ENCODE measurements at regions not wholly inside any gene's neighbourhood (a gene's known extent, or its start where the extent isn't known, plus 50 kb on each side); places are given as distances from the start of the nearest gene placed in this dataset.

DNA sequence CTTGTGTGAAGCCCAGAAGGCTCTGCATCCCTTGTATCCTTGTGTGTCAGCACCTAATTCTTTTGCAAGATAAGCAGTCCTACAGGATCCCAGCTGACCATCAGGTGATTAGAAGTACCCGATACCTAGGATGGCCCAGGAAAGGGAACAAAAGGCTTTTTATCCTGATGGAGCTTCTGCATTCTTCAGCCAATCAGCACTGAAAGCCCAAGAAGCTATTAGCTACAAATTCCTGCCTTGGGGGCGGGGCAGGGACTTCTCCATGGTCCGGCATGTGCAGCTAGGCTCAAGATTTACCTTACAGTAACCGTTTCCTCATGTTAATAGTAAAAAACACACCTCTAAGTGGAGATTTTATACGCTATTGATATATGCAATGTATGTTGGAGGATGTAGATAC is 264.6 kb upstream of the THUMPD2 start:
- DNase-seq = no peak
- H3K9ac ChIP-seq (ENCODE audit: insufficient read depth in 1 of 2, low read length in 2 of 2) = no peak overlapping the region
- no peaks in the 10 kb centered on the region for H3K9me3 ChIP-seq (ENCODE audit: control insufficient read depth in 4 of 4, insufficient read depth in 3 of 4, low read length in 3 of 4)
- H3K27me3 ChIP-seq (ENCODE audit: control insufficient read depth in 3 of 3, insufficient read depth in 3 of 3, low read length in 2 of 3) = no peaks in the 10 kb centered on the region
- no peak for ATAC-seq (ENCODE audit: insufficient read depth, low FRiP score)
- WGBS, 2 donors = 77 to 85% methylated on average over 5 of the region's 5 CpGs
- H3K4me3 ChIP-seq = no peak overlapping the region
- H3K27ac ChIP-seq (ENCODE audit: low read depth in 1 of 2, low read length in 1 of 2) = no peak overlapping the region
- TF ChIP-seq, protein P1, sequence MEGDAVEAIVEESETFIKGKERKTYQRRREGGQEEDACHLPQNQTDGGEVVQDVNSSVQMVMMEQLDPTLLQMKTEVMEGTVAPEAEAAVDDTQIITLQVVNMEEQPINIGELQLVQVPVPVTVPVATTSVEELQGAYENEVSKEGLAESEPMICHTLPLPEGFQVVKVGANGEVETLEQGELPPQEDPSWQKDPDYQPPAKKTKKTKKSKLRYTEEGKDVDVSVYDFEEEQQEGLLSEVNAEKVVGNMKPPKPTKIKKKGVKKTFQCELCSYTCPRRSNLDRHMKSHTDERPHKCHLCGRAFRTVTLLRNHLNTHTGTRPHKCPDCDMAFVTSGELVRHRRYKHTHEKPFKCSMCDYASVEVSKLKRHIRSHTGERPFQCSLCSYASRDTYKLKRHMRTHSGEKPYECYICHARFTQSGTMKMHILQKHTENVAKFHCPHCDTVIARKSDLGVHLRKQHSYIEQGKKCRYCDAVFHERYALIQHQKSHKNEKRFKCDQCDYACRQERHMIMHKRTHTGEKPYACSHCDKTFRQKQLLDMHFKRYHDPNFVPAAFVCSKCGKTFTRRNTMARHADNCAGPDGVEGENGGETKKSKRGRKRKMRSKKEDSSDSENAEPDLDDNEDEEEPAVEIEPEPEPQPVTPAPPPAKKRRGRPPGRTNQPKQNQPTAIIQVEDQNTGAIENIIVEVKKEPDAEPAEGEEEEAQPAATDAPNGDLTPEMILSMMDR (IDR thresholded peaks at IDR 0.05; ENCODE audit: control extremely low read depth, extremely low read depth) = no peak
- no peaks in the 10 kb centered on the region for H3K36me3 ChIP-seq (ENCODE audit: control insufficient read depth in 4 of 4, insufficient read depth in 4 of 4, low read length in 4 of 4)
- peaks cover 0 to 2% (median 0%) of the 10 kb centered on the region in 5 donors for H3K4me1 ChIP-seq (ENCODE audit: control insufficient read depth in 5 of 5, insufficient read depth in 5 of 5, low read length in 5 of 5)

DNA sequence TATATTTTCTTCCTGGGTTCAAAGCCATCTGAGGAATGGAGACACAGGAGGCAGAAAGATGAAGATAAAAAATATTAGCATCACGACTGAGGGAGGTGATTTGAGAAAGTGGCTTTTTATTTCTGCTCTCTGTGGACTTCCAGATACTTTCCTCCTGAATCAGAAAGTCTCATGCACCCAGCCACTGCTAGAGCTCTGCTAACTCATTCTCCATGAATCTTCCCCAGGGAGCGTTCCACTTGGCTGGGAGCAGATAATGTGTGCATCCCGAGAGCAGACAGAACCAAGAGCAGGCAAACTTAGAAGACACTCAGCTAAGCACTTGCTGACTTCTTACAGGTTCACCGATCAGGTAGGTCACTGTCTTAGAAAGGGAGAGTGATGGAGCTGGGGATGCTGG is 264.1 kb upstream of the THUMPD2 start:
- no peak overlapping the region for H3K9ac ChIP-seq (ENCODE audit: insufficient read depth in 1 of 2, low read length in 2 of 2)
- WGBS, 2 donors = 92 to 96% methylated on average over 4 of the region's 4 CpGs

DNA sequence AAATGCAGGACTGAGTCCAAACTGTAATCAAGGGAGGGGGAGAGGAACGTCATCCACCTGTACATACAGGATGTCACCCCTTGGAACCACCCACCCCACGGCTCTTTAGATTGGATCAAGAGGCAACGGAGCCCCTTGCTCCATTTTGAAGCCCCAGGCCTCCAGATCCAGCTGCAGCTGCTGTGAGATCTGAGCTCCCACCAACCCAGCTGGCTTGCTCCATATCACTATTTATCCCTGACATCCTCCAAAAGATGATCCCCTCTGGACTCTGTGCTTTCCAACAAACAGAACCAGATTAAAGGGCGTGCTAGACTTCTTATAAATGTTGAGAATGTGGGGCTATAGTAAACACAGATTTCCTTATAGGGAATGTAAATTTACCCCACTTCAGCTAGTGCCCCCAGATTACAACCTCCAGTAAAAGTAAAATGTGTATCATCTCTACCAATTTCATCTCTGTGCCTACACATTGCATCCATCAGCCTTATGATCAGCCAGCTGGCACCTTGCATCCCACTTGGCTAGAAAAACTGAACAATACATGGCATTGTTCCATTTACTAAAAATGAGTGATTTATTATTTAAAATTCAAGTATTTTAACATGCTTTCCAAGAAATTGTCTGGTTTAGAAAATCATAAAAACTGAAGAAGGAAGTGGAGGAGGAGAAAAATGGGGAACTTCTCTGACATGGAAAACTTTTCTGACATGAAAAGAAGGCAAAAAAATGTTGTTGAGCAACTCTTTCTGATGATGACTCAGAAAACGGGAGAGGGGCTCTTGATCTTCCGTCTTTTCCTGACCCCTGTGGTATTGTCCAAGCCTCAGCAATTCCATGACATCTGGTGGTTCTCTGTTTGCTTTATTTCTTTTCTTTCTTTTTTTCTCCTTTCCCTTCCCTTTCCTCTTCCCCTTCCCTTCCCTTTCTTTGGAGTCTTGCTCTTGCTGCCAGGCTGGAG is 262.6 kb upstream of the THUMPD2 start:
- H3K27me3 ChIP-seq (ENCODE audit: control insufficient read depth in 3 of 3, insufficient read depth in 3 of 3, low read length in 2 of 3) = no peaks in the 10 kb centered on the region
- no peak for ATAC-seq (ENCODE audit: insufficient read depth, low FRiP score)
- 57 to 70% methylated on average over 6 of the region's 6 CpGs for WGBS, 2 donors
- peaks cover 0 to 2% (median 0%) of the 10 kb centered on the region in 5 donors for H3K4me1 ChIP-seq (ENCODE audit: control insufficient read depth in 5 of 5, insufficient read depth in 5 of 5, low read length in 5 of 5)
- no peak overlapping the region for H3K27ac ChIP-seq (ENCODE audit: low read depth in 1 of 2, low read length in 1 of 2)
- no peak overlapping the region for H3K4me3 ChIP-seq
- H3K9ac ChIP-seq (ENCODE audit: insufficient read depth in 1 of 2, low read length in 2 of 2) = no peak overlapping the region
- no peaks in the 10 kb centered on the region for H3K36me3 ChIP-seq (ENCODE audit: control insufficient read depth in 4 of 4, insufficient read depth in 4 of 4, low read length in 4 of 4)
- TF ChIP-seq, protein P1 (IDR thresholded peaks at IDR 0.05; ENCODE audit: control extremely low read depth, extremely low read depth) = no peak
- DNase-seq = peak in 2 of 3 donors; percentile 9 to 23
- no peaks in the 10 kb centered on the region for H3K9me3 ChIP-seq (ENCODE audit: control insufficient read depth in 4 of 4, insufficient read depth in 3 of 4, low read length in 3 of 4)

More for the DNA sequence above, 264.1 kb upstream of the THUMPD2 start:
- H3K27ac ChIP-seq (ENCODE audit: low read depth in 1 of 2, low read length in 1 of 2) = no peak overlapping the region
- H3K4me1 ChIP-seq (ENCODE audit: control insufficient read depth in 5 of 5, insufficient read depth in 5 of 5, low read length in 5 of 5) = peaks cover 0 to 2% (median 0%) of the 10 kb centered on the region in 5 donors
- H3K27me3 ChIP-seq (ENCODE audit: control insufficient read depth in 3 of 3, insufficient read depth in 3 of 3, low read length in 2 of 3) = no peaks in the 10 kb centered on the region
- no peaks in the 10 kb centered on the region for H3K36me3 ChIP-seq (ENCODE audit: control insufficient read depth in 4 of 4, insufficient read depth in 4 of 4, low read length in 4 of 4)
- no peak overlapping the region for H3K4me3 ChIP-seq
- no peaks in the 10 kb centered on the region for H3K9me3 ChIP-seq (ENCODE audit: control insufficient read depth in 4 of 4, insufficient read depth in 3 of 4, low read length in 3 of 4)
- DNase-seq (no peak), ATAC-seq (ENCODE audit: insufficient read depth, low FRiP score) (no peak)
- TF ChIP-seq, protein P1 (IDR thresholded peaks at IDR 0.05; ENCODE audit: control extremely low read depth, extremely low read depth) = no peak

Data from lung (tissue), 11 donors.